ENCODE measurements at regions not wholly inside any gene's neighbourhood (a gene's known extent, or its start where the extent isn't known, plus 50 kb on each side); places are given as distances from the start of the nearest gene placed in this dataset.
"Not testable (repeated sequence)": the region's sequence is repeated elsewhere in the genome, so short reads cannot be mapped to it uniquely, and the experiment has no call there.

DNA sequence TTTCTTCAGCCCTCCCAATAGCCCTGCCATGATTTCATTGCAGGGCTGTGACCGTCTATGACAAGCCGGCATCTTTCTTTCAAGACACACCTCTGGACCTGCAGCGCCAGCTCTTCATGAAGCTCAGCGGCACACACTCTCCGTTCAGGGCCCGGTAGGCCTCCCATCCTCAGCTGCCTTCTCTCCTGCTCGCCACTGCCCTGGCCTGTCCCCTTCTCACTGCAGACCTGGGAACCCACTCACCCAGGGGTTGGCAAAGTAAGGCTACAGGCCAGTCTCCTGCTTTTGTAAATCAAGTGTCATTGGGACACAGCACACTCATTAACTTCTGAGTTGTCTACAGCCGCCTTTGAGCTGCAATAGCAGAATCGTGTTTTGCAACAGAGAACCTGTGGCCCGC is 169.2 kb downstream of the ADRA2C start:
- H3K36me3 ChIP-seq (ENCODE audit: control insufficient read depth, insufficient read depth, low read length); H3K27ac ChIP-seq (ENCODE audit: low read length); H3K4me1 ChIP-seq (ENCODE audit: control insufficient read depth, insufficient read depth, low read length); H3K4me3 ChIP-seq (ENCODE audit: low read length); H3K27me3 ChIP-seq (ENCODE audit: control insufficient read depth, insufficient read depth, low read length); DNase-seq; H3K9me3 ChIP-seq (replicated peaks; ENCODE audit: control insufficient read depth, low read depth, low read length): not testable (repeated sequence)
- WGBS (ENCODE audit: insufficient coverage), result 92% methylated on average over 7 of the region's 10 CpGs

DNA sequence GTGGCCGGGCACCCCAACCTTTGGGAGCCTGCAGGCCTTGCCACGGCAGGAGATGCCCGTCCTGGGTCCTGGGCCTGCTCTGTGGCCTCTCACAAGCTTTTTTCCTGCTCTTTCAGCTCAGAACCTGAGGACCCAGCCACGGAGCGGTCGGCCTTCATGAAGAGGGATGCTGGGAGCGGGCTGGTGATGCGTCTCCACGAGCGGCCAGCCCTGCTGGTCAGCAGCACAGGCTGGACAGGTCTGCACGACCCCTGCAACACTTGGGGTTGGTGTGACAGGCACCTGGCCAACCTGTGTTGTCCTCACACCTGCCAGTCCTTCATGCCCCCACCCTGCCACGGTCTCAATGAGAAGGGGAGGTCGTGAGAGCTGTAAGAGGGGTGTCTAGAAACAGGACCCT is 170.0 kb downstream of the ADRA2C start:
- Histone ChIP-seq H3K36me3 (ENCODE audit: control insufficient read depth, insufficient read depth, low read length) (no peaks in the 10 kb centered on the region), H3K4me3 (ENCODE audit: low read length) (no peak overlapping the region), H3K27me3 (ENCODE audit: control insufficient read depth, insufficient read depth, low read length) (no peaks in the 10 kb centered on the region), H3K9me3 (replicated peaks; ENCODE audit: control insufficient read depth, low read depth, low read length) (no peaks in the 10 kb centered on the region), H3K4me1 (ENCODE audit: control insufficient read depth, insufficient read depth, low read length) (no peaks in the 10 kb centered on the region), H3K27ac (ENCODE audit: low read length) (no peak overlapping the region)
- no peak for DNase-seq
- WGBS (ENCODE audit: insufficient coverage), result 94% methylated on average over 7 of the region's 13 CpGs

DNA sequence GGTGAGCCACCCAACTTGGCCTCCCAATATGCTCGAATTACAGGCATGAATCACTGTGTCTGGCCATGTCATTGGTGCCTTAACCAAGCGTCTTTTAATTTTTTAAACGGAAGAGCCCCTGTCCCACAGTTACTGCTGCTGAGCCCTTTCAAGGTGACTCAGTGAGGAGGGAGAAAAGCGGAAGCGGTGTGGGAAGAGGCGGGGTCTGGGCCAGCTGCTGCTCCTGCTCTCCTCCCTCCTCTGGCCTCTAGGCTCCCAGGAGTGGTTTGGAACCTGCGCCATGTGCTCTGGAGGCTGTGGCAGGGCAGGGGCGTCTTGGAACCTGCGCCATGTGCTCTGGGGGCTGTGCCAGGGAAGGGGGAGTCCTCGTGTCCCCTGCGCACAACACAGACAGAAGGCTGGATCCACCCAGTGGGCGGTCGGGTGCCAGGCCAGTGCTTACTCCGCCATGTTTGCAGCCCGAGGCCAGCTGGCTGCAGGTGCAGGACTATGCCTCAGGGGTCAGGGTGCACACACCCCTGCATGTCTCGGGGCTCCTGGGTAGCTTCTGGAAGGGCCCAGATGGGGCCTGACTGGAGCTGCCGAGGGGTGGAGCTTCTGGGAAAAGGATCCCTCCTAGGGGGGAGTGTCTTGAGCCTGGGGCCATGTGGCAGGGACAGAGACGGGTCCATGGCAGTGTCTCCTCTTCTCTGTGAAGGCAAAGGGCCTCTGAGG is 171.8 kb downstream of the ADRA2C start:
- WGBS (ENCODE audit: insufficient coverage), result 53% methylated on average over 6 of the region's 18 CpGs
- H3K36me3 ChIP-seq (ENCODE audit: control insufficient read depth, insufficient read depth, low read length); H3K9me3 ChIP-seq (replicated peaks; ENCODE audit: control insufficient read depth, low read depth, low read length); H3K4me3 ChIP-seq (ENCODE audit: low read length); H3K4me1 ChIP-seq (ENCODE audit: control insufficient read depth, insufficient read depth, low read length); H3K27me3 ChIP-seq (ENCODE audit: control insufficient read depth, insufficient read depth, low read length); H3K27ac ChIP-seq (ENCODE audit: low read length); DNase-seq: not testable (repeated sequence)

DNA sequence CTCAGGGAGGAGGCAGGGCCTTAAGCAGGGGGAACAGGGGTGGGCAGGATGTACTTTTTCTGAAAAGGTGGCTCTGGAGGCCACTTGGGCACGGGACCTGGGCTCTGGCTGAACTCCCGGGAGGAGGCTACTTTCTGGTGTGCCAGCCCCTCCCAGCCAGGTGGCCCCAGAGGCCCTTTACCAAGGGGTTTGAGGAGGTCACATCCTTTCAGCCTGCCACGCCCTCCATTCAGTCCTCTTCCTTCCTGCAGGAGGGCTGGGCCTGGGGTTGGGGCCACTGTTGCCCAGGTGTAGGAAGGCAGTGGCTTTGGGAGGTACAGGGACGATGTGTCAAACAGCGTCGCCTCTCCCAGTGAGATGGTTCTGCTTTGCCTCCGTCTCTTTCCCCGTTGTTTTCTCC is 172.5 kb downstream of the ADRA2C start:
- H3K27ac ChIP-seq (ENCODE audit: low read length); H3K9me3 ChIP-seq (replicated peaks; ENCODE audit: control insufficient read depth, low read depth, low read length); H3K4me1 ChIP-seq (ENCODE audit: control insufficient read depth, insufficient read depth, low read length); H3K4me3 ChIP-seq (ENCODE audit: low read length); H3K27me3 ChIP-seq (ENCODE audit: control insufficient read depth, insufficient read depth, low read length); DNase-seq; H3K36me3 ChIP-seq (ENCODE audit: control insufficient read depth, insufficient read depth, low read length): not testable (repeated sequence)
- WGBS (ENCODE audit: insufficient coverage), result 80% methylated on average over 2 of the region's 8 CpGs

DNA sequence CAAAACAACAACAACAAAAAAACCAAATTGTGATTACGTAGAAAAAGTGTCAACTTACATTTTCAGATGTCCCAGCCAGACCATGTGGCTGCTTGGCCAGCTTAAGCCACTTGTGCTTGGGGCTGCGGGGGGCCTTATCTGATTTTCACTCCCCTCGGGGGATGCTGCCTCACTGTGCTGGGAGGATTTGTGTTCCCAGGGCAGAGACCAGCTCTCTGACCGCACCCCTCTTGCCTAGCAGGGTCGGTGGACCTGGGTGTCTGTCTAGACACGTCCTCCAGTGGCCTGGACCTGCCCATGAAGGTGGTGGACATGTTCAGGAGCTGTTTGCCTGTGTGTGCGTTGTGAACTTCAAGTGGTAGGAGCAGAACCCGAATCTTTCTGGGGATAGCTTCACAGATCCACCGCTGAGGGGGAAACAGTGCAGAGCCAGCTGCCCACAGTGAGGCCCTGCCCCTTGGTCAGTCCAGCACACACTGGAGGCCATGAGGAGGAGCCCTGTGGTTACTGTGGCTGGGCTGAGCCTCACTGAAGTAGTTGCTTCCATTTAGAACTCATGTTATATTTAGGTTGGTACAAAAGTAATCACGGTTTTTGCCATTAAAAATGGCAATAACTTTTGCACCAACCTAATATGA is 173.9 kb downstream of the ADRA2C start:
- H3K4me1 ChIP-seq (ENCODE audit: control insufficient read depth, insufficient read depth, low read length); H3K4me3 ChIP-seq (ENCODE audit: low read length); H3K27ac ChIP-seq (ENCODE audit: low read length); H3K9me3 ChIP-seq (replicated peaks; ENCODE audit: control insufficient read depth, low read depth, low read length); H3K36me3 ChIP-seq (ENCODE audit: control insufficient read depth, insufficient read depth, low read length); H3K27me3 ChIP-seq (ENCODE audit: control insufficient read depth, insufficient read depth, low read length): not testable (repeated sequence)
- peak; percentile 18 for DNase-seq
- 54% methylated on average over 8 of the region's 10 CpGs for WGBS (ENCODE audit: insufficient coverage)

DNA sequence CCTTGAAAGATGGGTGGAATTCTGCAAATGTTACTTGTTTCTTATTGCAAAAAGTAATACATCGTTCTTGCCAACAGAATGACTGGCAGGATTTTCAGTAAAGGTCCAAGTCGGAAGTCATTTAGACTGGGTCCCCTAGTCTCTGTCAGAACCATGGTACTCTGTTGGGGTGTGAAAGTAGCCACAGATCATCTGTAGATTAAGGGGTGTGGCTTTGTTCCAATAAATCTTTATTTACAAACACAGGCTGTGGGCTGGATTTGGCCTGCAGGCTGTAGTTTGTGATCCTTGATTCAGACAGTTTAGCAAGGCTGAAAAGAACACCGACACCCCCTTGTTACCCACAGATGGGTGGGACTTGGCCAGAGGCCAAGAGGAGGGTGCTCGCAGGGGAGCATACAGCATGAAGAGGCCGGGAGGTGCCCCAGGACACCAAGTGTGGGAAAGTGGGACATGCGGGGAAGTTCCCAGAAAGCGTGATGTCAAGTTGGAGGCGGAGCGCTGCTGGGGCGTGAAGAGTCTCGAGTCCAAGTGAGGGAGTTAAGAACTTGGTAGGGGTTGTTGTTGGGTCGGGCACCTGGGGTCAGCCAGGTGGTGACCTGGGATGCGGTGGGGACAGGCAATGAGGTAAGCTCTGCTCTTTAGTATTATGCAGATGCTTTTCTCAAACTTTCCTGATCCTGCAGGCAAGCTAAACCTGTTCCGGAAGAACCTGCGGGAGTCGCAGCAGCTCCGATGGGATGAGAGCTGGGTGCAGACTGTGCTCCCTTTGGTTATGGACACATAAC is 175.7 kb downstream of the ADRA2C start:
- WGBS (ENCODE audit: insufficient coverage), result 59% methylated on average over 11 of the region's 17 CpGs
- not testable (repeated sequence) for DNase-seq; H3K4me3 ChIP-seq (ENCODE audit: low read length)

DNA sequence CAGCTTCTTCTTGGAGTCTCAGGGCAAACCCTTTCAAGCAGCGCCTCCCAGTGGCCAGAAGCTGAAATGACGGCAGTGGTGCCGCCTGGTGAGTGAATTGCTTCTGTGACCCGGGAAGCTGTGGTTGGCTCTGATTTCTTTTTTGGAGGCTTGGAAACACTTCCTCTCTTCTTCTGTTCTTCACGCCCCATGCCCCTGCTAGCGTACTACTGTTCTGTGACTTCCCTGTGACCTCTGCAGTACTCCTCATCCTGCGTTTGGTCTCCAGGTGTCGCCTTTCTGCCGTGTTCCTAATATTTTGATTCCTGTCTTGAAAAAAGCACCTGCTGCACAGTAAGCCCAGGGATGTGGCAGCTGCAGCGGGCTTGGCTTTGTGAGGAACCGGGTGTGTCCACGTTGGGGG is 176.4 kb downstream of the ADRA2C start:
- not testable (repeated sequence) for H3K4me1 ChIP-seq (ENCODE audit: control insufficient read depth, insufficient read depth, low read length); H3K27me3 ChIP-seq (ENCODE audit: control insufficient read depth, insufficient read depth, low read length); H3K27ac ChIP-seq (ENCODE audit: low read length); H3K36me3 ChIP-seq (ENCODE audit: control insufficient read depth, insufficient read depth, low read length); H3K9me3 ChIP-seq (replicated peaks; ENCODE audit: control insufficient read depth, low read depth, low read length); H3K4me3 ChIP-seq (ENCODE audit: low read length)
- DNase-seq, result peak; percentile 36
- 0% methylated on average over 4 of the region's 12 CpGs for WGBS (ENCODE audit: insufficient coverage)

More for the DNA sequence above, 175.7 kb downstream of the ADRA2C start:
- H3K36me3 ChIP-seq (ENCODE audit: control insufficient read depth, insufficient read depth, low read length); H3K4me1 ChIP-seq (ENCODE audit: control insufficient read depth, insufficient read depth, low read length); H3K27ac ChIP-seq (ENCODE audit: low read length); H3K27me3 ChIP-seq (ENCODE audit: control insufficient read depth, insufficient read depth, low read length); H3K9me3 ChIP-seq (replicated peaks; ENCODE audit: control insufficient read depth, low read depth, low read length): not testable (repeated sequence)

DNA sequence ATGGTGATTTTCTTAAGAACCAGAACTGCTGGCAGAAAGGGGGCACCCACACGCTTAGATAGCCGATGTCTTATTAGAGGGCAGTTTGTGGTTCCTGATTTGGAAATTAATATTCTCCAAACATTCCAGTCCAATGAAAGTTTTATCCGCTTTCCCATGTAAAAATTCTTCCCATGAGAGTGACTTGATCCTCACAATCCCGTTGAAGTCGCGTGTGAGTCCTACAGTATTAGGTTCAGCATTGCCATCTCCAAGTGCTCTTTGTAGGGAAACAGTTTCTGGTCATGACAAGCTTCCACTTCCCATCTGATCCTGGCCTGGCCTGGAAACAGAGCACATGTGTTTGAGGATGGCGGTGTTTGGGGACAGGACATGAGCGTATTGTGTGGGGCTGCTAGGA is 176.9 kb downstream of the ADRA2C start:
- not testable (repeated sequence) for H3K27ac ChIP-seq (ENCODE audit: low read length); DNase-seq; H3K4me3 ChIP-seq (ENCODE audit: low read length); H3K27me3 ChIP-seq (ENCODE audit: control insufficient read depth, insufficient read depth, low read length); H3K36me3 ChIP-seq (ENCODE audit: control insufficient read depth, insufficient read depth, low read length); H3K9me3 ChIP-seq (replicated peaks; ENCODE audit: control insufficient read depth, low read depth, low read length); H3K4me1 ChIP-seq (ENCODE audit: control insufficient read depth, insufficient read depth, low read length)
- no CpG with 5 or more reads among the region's 8 CpGs for WGBS (ENCODE audit: insufficient coverage)

DNA sequence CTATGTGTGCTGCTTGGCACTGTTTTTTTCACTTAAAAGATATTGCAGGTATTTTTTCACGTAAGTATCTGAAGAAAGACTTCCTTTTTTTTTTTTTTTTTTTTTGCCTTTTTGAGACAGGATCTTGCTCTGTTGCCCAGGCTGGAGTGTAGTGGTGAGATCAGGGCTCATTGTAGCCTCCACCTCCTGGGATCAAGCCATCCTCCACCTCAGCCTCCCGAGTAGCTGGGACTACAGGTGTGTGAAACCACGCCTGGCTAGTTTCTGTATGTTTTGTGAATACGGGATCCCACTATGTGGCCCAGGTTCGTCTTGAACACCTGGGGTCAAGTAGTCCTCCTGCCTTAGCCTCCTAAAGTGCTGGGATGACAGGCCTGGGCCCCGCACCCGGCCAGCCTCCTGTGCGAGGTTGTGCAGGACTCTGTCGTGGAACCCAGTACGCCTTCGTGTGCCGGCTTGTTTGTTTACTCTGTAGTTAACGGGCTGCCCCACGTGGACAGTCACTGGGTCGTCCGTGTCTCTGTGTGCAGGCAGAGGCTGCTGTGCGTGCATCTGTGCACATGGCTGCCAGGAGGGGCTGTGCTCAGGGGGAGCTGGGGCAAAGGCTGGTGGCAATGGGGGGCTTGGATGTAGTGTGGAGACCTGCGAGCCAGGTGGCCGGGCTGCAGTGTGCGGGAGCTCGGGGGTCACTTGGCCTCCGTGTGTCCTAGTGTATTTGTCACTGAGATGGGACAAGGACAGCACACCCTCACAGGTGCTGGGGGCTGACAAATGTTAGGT is 179.5 kb downstream of the ADRA2C start:
- no peaks in the 10 kb centered on the region for H3K36me3 ChIP-seq (ENCODE audit: control insufficient read depth, insufficient read depth, low read length)
- no peak for DNase-seq
- WGBS (ENCODE audit: insufficient coverage), result 87% methylated on average over 17 of the region's 22 CpGs
- H3K27me3 ChIP-seq (ENCODE audit: control insufficient read depth, insufficient read depth, low read length), result no peaks in the 10 kb centered on the region
- no peak overlapping the region for H3K4me3 ChIP-seq (ENCODE audit: low read length)
- H3K27ac ChIP-seq (ENCODE audit: low read length), result no peak overlapping the region
- peaks cover 6% of the 10 kb centered on the region for H3K4me1 ChIP-seq (ENCODE audit: control insufficient read depth, insufficient read depth, low read length)
- H3K9me3 ChIP-seq (replicated peaks; ENCODE audit: control insufficient read depth, low read depth, low read length), result no peaks in the 10 kb centered on the region

DNA sequence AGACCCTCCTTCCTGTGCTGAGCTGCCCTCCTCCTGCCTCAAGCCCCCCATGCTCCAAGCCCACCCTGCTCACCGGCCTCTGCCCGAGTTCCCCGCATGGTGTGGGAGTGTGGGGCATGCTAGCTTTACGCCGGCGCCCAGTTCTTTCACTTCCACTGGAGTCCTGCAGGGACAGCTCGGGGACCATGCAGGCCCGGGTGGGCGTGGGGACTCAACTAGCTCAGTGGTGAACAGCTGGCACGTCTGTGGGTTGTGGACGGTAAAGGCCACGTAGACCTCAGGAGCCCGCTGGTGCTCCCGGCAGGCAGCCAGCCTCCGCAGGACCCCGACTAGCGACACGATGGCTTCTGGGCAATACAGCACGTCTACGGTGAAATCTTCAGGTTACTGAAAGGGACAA is 180.4 kb downstream of the ADRA2C start:
- not testable (repeated sequence) for H3K27ac ChIP-seq (ENCODE audit: low read length); H3K4me3 ChIP-seq (ENCODE audit: low read length); H3K4me1 ChIP-seq (ENCODE audit: control insufficient read depth, insufficient read depth, low read length); H3K36me3 ChIP-seq (ENCODE audit: control insufficient read depth, insufficient read depth, low read length); DNase-seq; H3K27me3 ChIP-seq (ENCODE audit: control insufficient read depth, insufficient read depth, low read length); H3K9me3 ChIP-seq (replicated peaks; ENCODE audit: control insufficient read depth, low read depth, low read length)
- WGBS (ENCODE audit: insufficient coverage), result 89% methylated on average over 20 of the region's 20 CpGs

All from muscle of leg (tissue), 3 donors.